ENCODE measurements at regions not wholly inside any gene's neighbourhood (a gene's known extent, or its start where the extent isn't known, plus 50 kb on each side); places are given as distances from the start of the nearest gene placed in this dataset.

GRCh38 chr6:90739802-90740201 is 152.9 kb upstream of the MAP3K7 start:
- no peak for TF ChIP-seq EZH2 (IDR thresholded peaks at IDR 0.05; ENCODE audit: low read length, unreplicated experiment)
- TF ChIP-seq, protein P1, sequence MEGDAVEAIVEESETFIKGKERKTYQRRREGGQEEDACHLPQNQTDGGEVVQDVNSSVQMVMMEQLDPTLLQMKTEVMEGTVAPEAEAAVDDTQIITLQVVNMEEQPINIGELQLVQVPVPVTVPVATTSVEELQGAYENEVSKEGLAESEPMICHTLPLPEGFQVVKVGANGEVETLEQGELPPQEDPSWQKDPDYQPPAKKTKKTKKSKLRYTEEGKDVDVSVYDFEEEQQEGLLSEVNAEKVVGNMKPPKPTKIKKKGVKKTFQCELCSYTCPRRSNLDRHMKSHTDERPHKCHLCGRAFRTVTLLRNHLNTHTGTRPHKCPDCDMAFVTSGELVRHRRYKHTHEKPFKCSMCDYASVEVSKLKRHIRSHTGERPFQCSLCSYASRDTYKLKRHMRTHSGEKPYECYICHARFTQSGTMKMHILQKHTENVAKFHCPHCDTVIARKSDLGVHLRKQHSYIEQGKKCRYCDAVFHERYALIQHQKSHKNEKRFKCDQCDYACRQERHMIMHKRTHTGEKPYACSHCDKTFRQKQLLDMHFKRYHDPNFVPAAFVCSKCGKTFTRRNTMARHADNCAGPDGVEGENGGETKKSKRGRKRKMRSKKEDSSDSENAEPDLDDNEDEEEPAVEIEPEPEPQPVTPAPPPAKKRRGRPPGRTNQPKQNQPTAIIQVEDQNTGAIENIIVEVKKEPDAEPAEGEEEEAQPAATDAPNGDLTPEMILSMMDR (conservative IDR thresholded peaks at IDR 0.05; ENCODE audit: low read depth, low read length): no peak

Measured in PC-3 (cell line).